HG03432 (cell line): ENCODE measurements at regions not wholly inside any gene's neighbourhood (a gene's known extent, or its start where the extent isn't known, plus 50 kb on each side); places are given as distances from the start of the nearest gene placed in this dataset.
"Not testable (repeated sequence)": the region's sequence is repeated elsewhere in the genome, so short reads cannot be mapped to it uniquely, and the experiment has no call there.

Experiments
- ATAC-seq: cut with Tn5 transposase; IDR thresholded peaks from one replicate; pipeline ENCODE4 v1.9.1; 2021; ENCODE audit warnings: mild to moderate bottlenecking, moderate library complexity; ENCODE audit not compliant: unreplicated experiment

DNA sequence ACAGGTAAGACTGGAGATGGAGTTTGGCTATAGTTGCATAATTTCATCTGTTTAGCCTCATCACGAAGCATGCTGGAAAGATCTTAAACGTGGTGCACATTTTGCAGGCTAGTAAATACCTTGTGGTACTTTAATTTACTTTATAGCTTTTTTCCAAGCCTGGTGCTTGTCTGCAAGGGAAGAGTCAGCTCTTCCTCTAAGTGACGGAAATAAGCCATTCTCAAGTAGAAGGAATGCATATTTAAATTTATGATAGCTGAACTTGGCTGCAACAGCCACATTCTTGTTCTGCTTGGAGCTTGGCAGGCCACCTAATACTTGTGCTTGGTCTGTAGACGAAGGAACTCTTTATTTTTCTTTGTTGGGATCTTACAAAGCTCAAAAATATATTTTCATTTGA lies 188.0 kb upstream of the PIK3R1 start:
- ATAC-seq, result no peak

GRCh38 chr5:68026092-68026885 lies 189.3 kb upstream of the PIK3R1 start:
- ATAC-seq, result no peak

DNA sequence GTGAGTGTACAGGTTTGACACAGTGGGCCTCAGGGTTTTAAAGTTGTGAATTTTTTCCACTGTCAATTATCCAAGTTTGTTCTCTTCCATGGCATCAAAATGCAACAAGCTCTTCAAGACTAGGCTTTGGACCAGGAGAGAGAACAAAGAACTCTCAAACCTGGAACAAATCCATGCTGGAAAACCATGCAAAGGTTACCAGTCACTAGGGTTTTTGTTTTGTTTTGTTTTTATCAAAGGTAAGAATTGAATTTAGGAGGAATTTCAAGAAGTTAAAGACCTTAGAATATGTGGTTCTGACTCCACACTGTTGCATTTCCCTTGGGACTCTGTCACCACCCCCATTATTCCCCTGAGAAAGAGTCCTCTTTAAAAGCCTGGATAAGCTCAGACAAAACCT lies 191.1 kb upstream of the PIK3R1 start:
- no peak for ATAC-seq

DNA sequence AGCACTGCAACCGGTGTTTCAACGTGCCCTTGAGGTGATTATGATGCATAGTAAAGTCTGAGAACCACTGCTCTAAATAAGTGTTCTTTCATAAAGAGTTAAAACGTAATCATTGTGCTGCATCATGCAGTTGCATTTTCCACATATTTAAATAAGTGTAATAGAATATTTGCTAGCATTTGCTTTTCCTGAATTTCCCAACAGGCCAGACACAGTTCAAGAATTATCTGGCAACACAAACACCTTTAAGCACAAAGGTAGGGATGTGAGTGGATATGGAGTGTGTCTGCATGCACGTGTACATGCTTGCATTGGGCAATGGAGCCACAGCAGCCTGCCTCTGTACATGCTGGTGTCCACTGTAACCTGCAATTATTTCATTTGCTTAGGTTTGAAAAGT lies 193.6 kb upstream of the PIK3R1 start:
- ATAC-seq, result no peak

DNA sequence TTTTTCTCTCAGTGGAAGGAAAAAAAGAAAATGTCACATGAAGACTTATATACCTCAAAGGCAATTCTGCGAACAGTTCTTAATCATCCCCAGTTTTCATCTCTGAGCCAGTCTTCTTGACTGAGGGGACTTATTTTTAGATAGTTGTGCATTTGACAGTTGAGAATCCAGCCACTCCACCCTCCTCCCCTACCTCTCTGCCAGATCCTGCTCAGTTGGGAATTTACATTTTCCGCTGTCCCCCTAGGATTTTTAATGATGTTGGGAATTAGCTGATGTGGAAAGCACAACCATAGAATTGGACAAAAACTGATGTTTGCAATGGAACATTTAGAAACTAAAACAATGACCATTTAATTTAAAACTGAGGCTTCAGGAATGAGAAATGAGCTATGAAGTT lies 194.3 kb upstream of the PIK3R1 start:
- ATAC-seq, result no peak

GRCh38 chr5:68020461-68020969 lies 195.0 kb upstream of the PIK3R1 start:
- ATAC-seq, result not testable (repeated sequence)

- ATAC-seq, result no peak
These were observed 199.9 kb upstream of the PIK3R1 start for GRCh38 chr5:68015381-68016302.

DNA sequence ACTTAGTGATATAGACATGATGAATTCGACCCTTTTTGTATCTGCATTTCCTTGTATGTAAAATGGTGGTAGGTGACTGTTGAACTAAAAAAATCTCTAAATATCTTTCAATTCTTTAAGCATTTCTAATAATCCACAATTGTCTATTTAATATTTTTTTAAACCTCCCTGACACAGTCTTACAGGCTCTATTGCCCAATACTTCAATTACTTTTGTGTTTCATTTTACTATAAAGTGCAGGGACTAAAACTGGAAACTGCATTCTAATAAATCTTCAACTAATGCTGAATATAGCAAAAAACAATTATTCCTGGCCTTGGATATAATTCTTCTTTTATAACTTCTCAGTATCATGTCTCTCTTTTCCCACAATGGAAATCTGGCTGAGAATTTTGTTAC lies 202.7 kb upstream of the PIK3R1 start:
- ATAC-seq, result no peak

GRCh38 chr5:68012429-68012828 lies 203.1 kb upstream of the PIK3R1 start:
- ATAC-seq, result no peak

GRCh38 chr5:68011801-68012200 lies 203.8 kb upstream of the PIK3R1 start:
- no peak for ATAC-seq

GRCh38 chr5:68011259-68011760 lies 204.2 kb upstream of the PIK3R1 start:
- ATAC-seq, result no peak

GRCh38 chr5:68010740-68011139 lies 204.8 kb upstream of the PIK3R1 start:
- ATAC-seq, result no peak

DNA sequence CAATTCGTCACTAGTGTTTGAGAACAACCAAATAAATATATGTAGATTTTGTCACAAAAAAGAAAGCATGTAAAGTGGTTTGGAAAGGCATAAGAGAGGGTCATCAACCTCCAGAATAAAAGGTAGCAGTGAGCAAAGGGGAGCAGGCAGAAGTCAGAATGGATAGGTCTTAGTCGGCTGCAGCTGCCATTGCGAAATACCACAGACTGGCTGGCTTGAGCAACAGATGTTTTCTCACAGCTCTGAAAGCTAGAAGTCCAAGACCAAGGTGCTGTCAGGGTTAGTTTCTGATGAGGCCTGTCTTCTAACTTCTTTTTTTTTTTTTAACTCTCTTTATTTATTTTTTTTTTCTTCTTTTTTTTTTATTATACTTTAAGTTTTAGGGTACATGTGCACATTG lies 208.1 kb upstream of the PIK3R1 start:
- ATAC-seq, result no peak

- no peak for ATAC-seq
These were observed 212.7 kb upstream of the PIK3R1 start for GRCh38 chr5:68002836-68003235.

- ATAC-seq, result no peak
These were observed 214.8 kb upstream of the PIK3R1 start for GRCh38 chr5:68000805-68001204.

DNA sequence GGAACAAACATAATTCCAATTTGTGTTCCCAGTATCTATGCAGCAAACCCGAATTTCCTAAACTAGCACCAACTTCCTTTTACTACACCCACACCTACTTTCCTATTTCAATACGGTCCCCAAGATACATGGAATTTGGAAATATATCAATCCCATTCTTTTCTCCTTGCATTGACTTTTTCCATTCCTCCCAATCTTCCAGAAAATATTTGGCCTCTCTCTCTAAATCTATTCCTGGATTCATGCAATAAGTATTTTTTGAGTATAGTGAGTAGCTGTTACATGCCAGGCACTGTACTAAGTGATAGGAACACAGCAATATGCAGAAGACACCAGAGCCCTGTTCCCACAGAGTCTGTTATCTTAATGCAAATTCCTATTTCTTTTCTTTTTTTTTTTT lies 216.2 kb upstream of the PIK3R1 start:
- ATAC-seq, result no peak

DNA sequence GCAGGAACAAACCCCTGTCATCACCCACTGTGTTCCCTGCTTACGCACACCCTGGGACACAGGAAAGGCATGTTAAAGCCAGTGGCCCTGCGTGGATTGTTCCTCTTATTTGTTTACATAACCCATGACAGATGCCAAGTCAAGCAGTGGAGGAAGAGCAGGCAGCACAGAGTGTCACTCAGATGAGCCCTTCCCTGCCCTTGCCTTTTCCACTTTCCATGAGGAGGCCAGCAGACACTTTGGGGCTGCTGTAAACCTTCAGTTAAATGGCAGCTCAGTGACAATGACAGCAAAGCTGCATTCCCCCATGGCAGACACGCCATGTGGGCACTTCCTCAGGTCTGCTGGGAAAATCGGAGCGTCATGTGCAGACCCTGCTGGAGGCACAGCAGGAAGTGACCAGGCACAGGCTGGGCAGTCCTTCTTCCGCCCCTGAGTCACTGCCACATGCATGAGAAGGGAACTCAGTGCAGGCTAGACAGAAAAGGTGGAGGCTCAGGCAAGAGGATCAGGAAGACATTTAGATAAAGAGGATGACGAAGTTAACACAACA lies 216.8 kb upstream of the PIK3R1 start:
- no peak for ATAC-seq

GRCh38 chr5:67997892-67998457 lies 217.6 kb upstream of the PIK3R1 start:
- no peak for ATAC-seq

DNA sequence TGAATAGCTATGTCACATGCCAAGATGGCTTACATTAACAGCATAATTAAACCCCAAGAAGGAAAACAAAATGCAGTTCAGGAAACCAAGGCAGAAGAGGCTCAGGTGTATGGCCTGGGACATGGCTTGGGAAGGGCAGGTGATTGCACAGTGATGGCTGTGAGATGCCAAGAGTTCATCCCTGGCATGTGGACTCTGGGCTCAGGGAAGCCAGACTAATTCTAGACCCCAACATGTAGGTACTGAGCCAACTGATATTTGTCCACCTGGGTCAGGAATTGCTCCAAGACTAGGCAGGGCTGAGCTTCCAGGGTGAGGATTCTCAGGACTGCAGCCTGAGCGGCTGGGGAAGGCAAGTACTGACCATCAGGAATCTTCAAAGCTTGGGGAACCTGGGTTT lies 218.4 kb upstream of the PIK3R1 start:
- no peak for ATAC-seq

DNA sequence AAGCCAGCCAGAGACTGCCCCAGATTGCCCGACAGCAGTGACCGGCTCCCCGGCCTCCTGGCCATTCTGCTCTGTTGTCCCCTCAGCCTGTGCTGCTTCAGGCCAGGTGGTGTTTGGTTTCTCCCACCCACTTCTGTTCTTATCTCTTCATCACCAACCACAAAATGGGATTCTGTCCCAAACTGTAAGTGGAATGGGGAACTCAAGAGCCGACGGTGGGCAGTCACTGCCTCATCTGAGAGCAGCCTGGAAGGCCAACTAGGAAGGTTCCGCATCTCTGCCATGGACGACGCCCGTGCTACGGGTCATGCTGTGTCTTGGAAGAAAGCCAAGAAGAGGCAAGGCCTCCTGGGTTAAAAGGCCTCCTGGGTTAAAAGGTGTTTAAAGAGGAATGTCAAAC lies 219.0 kb upstream of the PIK3R1 start:
- ATAC-seq, result no peak

GRCh38 chr5:67992923-67993322 lies 222.6 kb upstream of the PIK3R1 start:
- no peak for ATAC-seq
